ENCODE measurements at regions not wholly inside any gene's neighbourhood (a gene's known extent, or its start where the extent isn't known, plus 50 kb on each side); places are given as distances from the start of the nearest gene placed in this dataset.

- Histone ChIP-seq H3K4me3 (no peak overlapping the region), H3K36me3 (replicated peaks in 1 of 2; ENCODE audit: insufficient read depth in 1 of 2, low read depth in 2 of 2) (no peaks in the 10 kb centered on the region), H3K27ac (no peak overlapping the region), H3K27me3 (no peaks in the 10 kb centered on the region), H3K9me3 (no peaks in the 10 kb centered on the region), H3K4me1 (no peaks in the 10 kb centered on the region)
- intact Hi-C loops (cut with DNase I), result no loop called here
- DNase-seq (no peak), ATAC-seq (no peak)
- 74% methylated on average over 1 of the region's 1 CpG for WGBS, 2 donors
- TF ChIP-seq CTCF (IDR thresholded peaks at IDR 0.05) (no peak), POLR2A (IDR thresholded peaks at IDR 0.05) (no peak)
Measured at GRCh38 chr3:162738784-162739183, 1242.2 kb downstream of the OTOL1 start.

GRCh38 chr3:162740941-162741596 is 1244.5 kb downstream of the OTOL1 start:
- no peak for TF ChIP-seq POLR2A (IDR thresholded peaks at IDR 0.05)
- no peak for TF ChIP-seq CTCF (IDR thresholded peaks at IDR 0.05)
- intact Hi-C loops (cut with DNase I), result no loop called here
- WGBS, 2 donors, result 50 to 61% methylated on average over 6 of the region's 6 CpGs
- Histone ChIP-seq H3K27me3 (no peaks in the 10 kb centered on the region), H3K27ac (no peak overlapping the region), H3K9me3 (no peaks in the 10 kb centered on the region), H3K4me1 (no peaks in the 10 kb centered on the region), H3K36me3 (replicated peaks in 1 of 2; ENCODE audit: insufficient read depth in 1 of 2, low read depth in 2 of 2) (no peaks in the 10 kb centered on the region), H3K4me3 (no peak overlapping the region)
- ATAC-seq (no peak), DNase-seq (no peak)

GRCh38 chr3:162742159-162742717 is 1245.6 kb downstream of the OTOL1 start:
- no peaks in the 10 kb centered on the region for H3K36me3 ChIP-seq (replicated peaks in 1 of 2; ENCODE audit: insufficient read depth in 1 of 2, low read depth in 2 of 2)
- no peak for TF ChIP-seq POLR2A (IDR thresholded peaks at IDR 0.05)
- TF ChIP-seq CTCF (IDR thresholded peaks at IDR 0.05), result no peak
- intact Hi-C loops (cut with DNase I), result no loop called here
- no peak overlapping the region for H3K27ac ChIP-seq
- WGBS, 2 donors, result 45 to 57% methylated on average over 4 of the region's 4 CpGs
- H3K9me3 ChIP-seq, result no peaks in the 10 kb centered on the region
- no peak overlapping the region for H3K4me3 ChIP-seq
- DNase-seq (no peak), ATAC-seq (no peak)
- H3K27me3 ChIP-seq, result no peaks in the 10 kb centered on the region
- no peaks in the 10 kb centered on the region for H3K4me1 ChIP-seq

- DNase-seq, result no peak
- Histone ChIP-seq H3K9me3 (no peaks in the 10 kb centered on the region), H3K4me3 (no peak overlapping the region), H3K27ac (no peak overlapping the region), H3K27me3 (no peaks in the 10 kb centered on the region), H3K36me3 (replicated peaks in 1 of 2; ENCODE audit: insufficient read depth in 1 of 2, low read depth in 2 of 2) (no peaks in the 10 kb centered on the region), H3K4me1 (no peaks in the 10 kb centered on the region)
- TF ChIP-seq CTCF (IDR thresholded peaks at IDR 0.05), result no peak
- no peak for TF ChIP-seq POLR2A (IDR thresholded peaks at IDR 0.05)
- ATAC-seq, result no peak
- intact Hi-C loops (cut with DNase I), result no loop called here
Measured at GRCh38 chr3:162743091-162743490, 1246.5 kb downstream of the OTOL1 start.

GRCh38 chr3:162760789-162761188 is 1264.2 kb downstream of the OTOL1 start:
- WGBS, 2 donors, result 50 to 62% methylated on average over 2 of the region's 2 CpGs

More at GRCh38 chr3:162760789-162761188, 1264.2 kb downstream of the OTOL1 start:
- Histone ChIP-seq H3K9me3 (no peaks in the 10 kb centered on the region), H3K27ac (no peak overlapping the region), H3K4me3 (no peak overlapping the region), H3K4me1 (no peaks in the 10 kb centered on the region), H3K36me3 (replicated peaks in 1 of 2; ENCODE audit: insufficient read depth in 1 of 2, low read depth in 2 of 2) (no peaks in the 10 kb centered on the region), H3K27me3 (no peaks in the 10 kb centered on the region)
- ATAC-seq (no peak), DNase-seq (no peak)
- intact Hi-C loops (cut with DNase I), result no loop called here
- TF ChIP-seq CTCF (IDR thresholded peaks at IDR 0.05) (no peak), POLR2A (IDR thresholded peaks at IDR 0.05) (no peak)

Data from body of pancreas (tissue), 4 donors.